ENCODE measurements at regions not wholly inside any gene's neighbourhood (a gene's known extent, or its start where the extent isn't known, plus 50 kb on each side); places are given as distances from the start of the nearest gene placed in this dataset.
A peak's percentile ranks its signal among the peaks of the same experiment; 100 is the strongest.

DNA sequence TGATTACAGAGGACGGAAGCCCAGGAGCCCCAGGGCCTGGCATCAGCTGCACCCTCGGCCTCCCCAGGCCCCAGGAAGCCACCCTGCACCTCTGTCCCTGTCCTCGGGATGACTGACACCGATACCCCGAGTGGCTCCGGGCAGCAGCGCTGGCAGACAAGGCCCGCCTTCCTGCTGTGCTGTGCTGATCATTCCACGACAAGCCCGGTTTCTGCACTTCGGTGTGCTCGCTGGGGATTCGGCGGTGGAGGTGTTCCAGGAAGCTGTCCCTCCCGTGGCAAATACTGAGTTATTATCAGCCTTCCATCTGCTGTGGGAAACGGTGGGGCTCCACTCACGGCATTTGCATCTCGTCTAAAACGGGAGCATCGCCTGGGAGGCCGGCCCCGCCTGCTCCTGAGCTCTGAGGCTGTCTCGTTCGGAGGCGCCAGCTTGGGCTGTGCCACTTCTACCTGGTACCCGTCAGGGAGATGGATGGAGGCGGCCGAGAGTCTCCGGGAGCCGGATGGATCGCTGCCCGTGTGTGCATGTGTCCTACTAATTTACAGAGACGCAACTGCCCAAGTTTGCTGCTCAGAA is 506.1 kb downstream of the BRD1 start:
- peaks cover 7% of the 10 kb centered on the region for H3K9me3 Mint-ChIP-seq
- TF ChIP-seq, protein P1, sequence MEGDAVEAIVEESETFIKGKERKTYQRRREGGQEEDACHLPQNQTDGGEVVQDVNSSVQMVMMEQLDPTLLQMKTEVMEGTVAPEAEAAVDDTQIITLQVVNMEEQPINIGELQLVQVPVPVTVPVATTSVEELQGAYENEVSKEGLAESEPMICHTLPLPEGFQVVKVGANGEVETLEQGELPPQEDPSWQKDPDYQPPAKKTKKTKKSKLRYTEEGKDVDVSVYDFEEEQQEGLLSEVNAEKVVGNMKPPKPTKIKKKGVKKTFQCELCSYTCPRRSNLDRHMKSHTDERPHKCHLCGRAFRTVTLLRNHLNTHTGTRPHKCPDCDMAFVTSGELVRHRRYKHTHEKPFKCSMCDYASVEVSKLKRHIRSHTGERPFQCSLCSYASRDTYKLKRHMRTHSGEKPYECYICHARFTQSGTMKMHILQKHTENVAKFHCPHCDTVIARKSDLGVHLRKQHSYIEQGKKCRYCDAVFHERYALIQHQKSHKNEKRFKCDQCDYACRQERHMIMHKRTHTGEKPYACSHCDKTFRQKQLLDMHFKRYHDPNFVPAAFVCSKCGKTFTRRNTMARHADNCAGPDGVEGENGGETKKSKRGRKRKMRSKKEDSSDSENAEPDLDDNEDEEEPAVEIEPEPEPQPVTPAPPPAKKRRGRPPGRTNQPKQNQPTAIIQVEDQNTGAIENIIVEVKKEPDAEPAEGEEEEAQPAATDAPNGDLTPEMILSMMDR (IDR thresholded peaks at IDR 0.05; ENCODE audit: unreplicated experiment in 3 of 3) = no peak
- H3K4me3 Mint-ChIP-seq = no peak overlapping the region
- H3K27ac Mint-ChIP-seq = no peak overlapping the region
- no peaks in the 10 kb centered on the region for H3K36me3 Mint-ChIP-seq (ENCODE audit: low read depth)
- H3K4me1 Mint-ChIP-seq = no peaks in the 10 kb centered on the region
- H3K27me3 Mint-ChIP-seq (ENCODE audit: low read depth) = peaks cover 66% of the 10 kb centered on the region

DNA sequence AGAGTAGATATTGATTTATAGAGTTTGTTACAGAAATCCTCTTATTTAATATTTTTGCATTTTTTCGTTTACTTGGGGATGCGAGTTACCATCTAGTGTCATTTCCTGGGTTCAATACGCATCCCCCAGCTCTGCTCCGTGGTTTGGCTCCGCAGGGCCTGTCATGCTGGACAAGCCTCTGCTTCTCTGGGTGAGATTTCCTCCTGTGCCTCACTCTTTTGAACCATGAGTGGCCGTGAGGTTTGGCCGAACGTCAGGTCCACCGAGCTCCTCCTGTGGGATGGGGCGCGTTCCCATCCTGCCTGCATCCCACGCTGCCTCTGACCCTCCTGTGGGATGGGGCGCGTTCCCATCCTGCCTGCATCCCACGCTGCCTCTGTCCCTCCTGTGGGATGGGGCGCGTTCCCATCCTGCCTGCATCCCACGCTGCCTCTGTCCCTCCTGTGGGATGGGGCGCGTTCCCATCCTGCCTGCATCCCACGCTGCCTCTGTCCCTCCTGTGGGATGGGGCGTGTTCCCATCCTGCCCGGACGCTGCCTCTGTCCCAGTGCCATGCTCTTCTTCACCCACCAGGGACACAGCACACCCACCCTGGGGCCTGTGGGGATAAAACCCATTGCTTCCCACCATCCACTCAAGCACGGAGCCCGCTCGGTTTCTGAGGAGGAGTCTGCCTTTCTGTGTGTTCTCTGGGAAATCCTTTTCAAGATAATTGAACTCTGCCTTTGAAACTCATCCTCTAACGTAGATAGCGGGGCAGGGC is 506.8 kb downstream of the BRD1 start:
- Mint-ChIP-seq H3K4me3 (no peak overlapping the region), H3K4me1 (no peaks in the 10 kb centered on the region), H3K27ac (no peak overlapping the region), H3K36me3 (ENCODE audit: low read depth) (no peaks in the 10 kb centered on the region), H3K27me3 (ENCODE audit: low read depth) (peaks cover 66% of the 10 kb centered on the region), H3K9me3 (peaks cover 4% of the 10 kb centered on the region)
- TF ChIP-seq, protein P1 (IDR thresholded peaks at IDR 0.05; ENCODE audit: unreplicated experiment in 3 of 3) = no peak

DNA sequence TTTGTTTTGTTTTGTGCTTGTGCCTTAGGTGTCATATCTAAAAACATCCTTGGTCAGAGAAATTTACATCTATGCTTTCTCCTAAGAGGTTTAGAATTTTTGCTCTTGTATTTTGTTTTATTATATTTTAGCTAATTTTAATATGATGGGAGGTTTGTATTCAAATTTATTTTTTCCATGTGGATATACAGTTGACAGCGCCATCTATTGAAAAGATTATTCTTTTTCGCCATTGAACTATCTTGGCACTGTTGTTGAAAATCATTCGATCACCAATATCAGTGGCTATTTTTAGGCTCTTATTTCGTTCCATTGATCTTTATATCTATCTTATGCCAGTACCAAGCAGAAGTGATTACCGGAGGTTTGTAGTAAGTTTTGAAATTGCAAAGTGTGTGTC is 510.3 kb downstream of the BRD1 start:
- H3K4me3 Mint-ChIP-seq = no peak overlapping the region
- H3K4me1 Mint-ChIP-seq = no peaks in the 10 kb centered on the region

DNA sequence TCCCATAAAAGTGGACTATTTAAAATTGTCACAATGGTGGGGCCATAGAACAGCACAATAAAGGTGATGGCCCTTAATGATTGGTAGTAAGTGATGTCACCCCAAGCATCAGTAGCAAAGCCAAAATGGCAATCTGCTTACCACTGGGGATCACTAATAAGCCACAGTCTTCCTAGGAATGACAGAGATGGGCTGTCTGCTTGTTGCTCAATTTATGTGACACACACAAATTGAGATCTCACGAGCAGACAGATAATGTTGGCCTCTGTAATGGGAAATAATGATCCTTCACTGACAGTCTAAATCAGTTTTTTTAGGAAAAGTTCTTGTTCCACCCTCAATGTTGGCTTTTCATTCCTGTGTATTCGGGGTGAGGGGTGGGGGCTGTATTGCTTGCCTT is 515.1 kb downstream of the BRD1 start:
- Mint-ChIP-seq H3K36me3 (ENCODE audit: low read depth) (no peaks in the 10 kb centered on the region), H3K4me1 (no peaks in the 10 kb centered on the region), H3K9me3 (no peaks in the 10 kb centered on the region), H3K27me3 (ENCODE audit: low read depth) (peaks cover 92% of the 10 kb centered on the region), H3K4me3 (no peak overlapping the region), H3K27ac (no peak overlapping the region)
- TF ChIP-seq, protein P1 (IDR thresholded peaks at IDR 0.05; ENCODE audit: unreplicated experiment in 3 of 3) = no peak

More for the DNA sequence above, 510.3 kb downstream of the BRD1 start:
- Mint-ChIP-seq H3K27me3 (ENCODE audit: low read depth) (peaks cover 79% of the 10 kb centered on the region), H3K27ac (no peak overlapping the region), H3K9me3 (no peaks in the 10 kb centered on the region), H3K36me3 (ENCODE audit: low read depth) (no peaks in the 10 kb centered on the region)
- TF ChIP-seq, protein P1 (IDR thresholded peaks at IDR 0.05; ENCODE audit: unreplicated experiment in 3 of 3) = peak; percentile 16 to 43 (median 20)

DNA sequence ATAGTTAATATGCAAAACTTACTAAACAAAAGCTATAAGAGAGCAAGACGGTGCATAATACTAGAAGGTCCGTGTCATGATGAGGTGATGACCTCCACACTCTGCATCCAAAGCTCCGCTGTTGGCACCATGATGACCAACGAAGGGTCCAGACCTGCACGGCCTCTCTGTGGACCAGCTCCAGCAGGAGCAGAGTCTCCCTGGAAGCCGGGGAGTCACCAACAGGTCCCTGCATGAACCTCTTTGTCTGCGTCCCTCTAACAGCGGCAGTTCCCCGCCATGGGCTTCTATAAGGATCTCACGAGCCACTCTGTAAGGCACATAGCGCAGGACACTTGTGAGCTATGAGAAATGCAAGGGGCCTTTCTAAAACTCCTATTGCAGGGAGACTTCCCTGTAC is 517.3 kb downstream of the BRD1 start:
- Mint-ChIP-seq H3K9me3 (no peaks in the 10 kb centered on the region), H3K4me3 (no peak overlapping the region), H3K27ac (no peak overlapping the region), H3K36me3 (ENCODE audit: low read depth) (no peaks in the 10 kb centered on the region), H3K4me1 (no peaks in the 10 kb centered on the region), H3K27me3 (ENCODE audit: low read depth) (peaks cover 79% of the 10 kb centered on the region)
- TF ChIP-seq, protein P1 (IDR thresholded peaks at IDR 0.05; ENCODE audit: unreplicated experiment in 3 of 3) = no peak

DNA sequence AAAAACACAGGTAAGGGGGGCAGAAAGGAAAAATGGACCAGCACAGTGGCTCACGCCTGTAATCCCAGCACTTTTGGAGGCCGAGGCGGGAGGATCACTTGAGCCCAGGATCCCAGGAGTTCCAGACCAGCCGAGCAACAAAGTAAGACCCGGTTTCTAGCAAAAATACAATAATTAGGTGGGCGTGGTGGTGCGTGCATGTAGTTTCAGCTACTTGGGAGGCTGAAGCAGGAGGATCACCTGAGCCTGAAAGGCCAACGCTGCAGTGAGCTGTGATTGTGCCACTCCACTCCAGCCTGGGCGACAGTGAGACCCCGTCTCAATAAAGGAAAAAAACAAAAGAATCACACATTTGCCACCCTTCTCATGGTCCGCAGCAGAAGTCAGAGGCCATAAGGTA is 519.4 kb downstream of the BRD1 start:
- Mint-ChIP-seq H3K9me3 (no peaks in the 10 kb centered on the region), H3K27ac (no peak overlapping the region), H3K4me3 (no peak overlapping the region), H3K27me3 (ENCODE audit: low read depth) (peaks cover 69% of the 10 kb centered on the region), H3K4me1 (no peaks in the 10 kb centered on the region), H3K36me3 (ENCODE audit: low read depth) (no peaks in the 10 kb centered on the region)
- TF ChIP-seq, protein P1 (IDR thresholded peaks at IDR 0.05; ENCODE audit: unreplicated experiment in 3 of 3) = no peak

Data from nephron (organoid).